HCT116 (cell line): ENCODE measurements at regions not wholly inside any gene's neighbourhood (a gene's known extent, or its start where the extent isn't known, plus 50 kb on each side); places are given as distances from the start of the nearest gene placed in this dataset.

Source experiments
- ATAC-seq: fragments of 200-7000 bp; cut with Tn5 transposase; 2 replicates; pipeline ENCODE4 v1.9.1; 2020; ENCODE audit warnings: mild to moderate bottlenecking, moderate library complexity
- BruUV-seq: library from RNA; stranded (reverse); fragments of 400-500 nt; replicated peaks from 2 replicates; lab custom pipeline; 2021; lab: Mats Ljungman, UMichigan
- CTCF ChIA-PET: fragments of 300-600 bp; sonication (Branson Sonifier 250); formaldehyde crosslinking; loops from one replicate; lab custom pipeline; 2021; ENCODE audit warnings: antibody characterized with exemption; lab: Charles Lee
- POLR2A ChIA-PET: fragments of 300-600, 350-600 bp; sonication (Branson Sonifier 250); formaldehyde crosslinking; loops from one replicate; lab custom pipeline; 2021; ENCODE audit warnings: antibody characterized with exemption; lab: Charles Lee
- RAD21 ChIA-PET, 2 experiments: fragments of 300-600 bp; sonication (Branson Sonifier 250); formaldehyde crosslinking; loops; one replicate each; lab custom pipeline; 2023; ENCODE audit warnings: low total read pairs in 2 of 2; ENCODE audit not compliant: uncharacterized antibody in 2 of 2, unreplicated experiment in 2 of 2, low non-redundant PET in 1 of 2; lab: Charles Lee
- DNase-seq: peaks from one replicate; pipeline ENCODE4 v3.0.0-alpha.2; 2010; ENCODE audit warnings: low read depth, low spot score
- H2AFZ ChIP-seq: fragments of 200-600 bp; shearing (Covaris generic), sonication (generic); 2 replicates; pipeline ENCODE4 v1.6.1; 2017; ENCODE audit warnings: low read depth, mixed run types, mixed read lengths, antibody characterized with exemption, low read length; ENCODE audit not compliant: poor library complexity, severe bottlenecking
- H3K27ac ChIP-seq: 2 replicates; pipeline ENCODE4 v1.5.1; 2012; ENCODE audit warnings: low read depth, low read length
- H3K27me3 ChIP-seq: fragments of 200-600 bp; sonication (generic); 2 replicates; pipeline ENCODE4 v1.6.1; 2016; ENCODE audit warnings: mixed run types, low read length, mixed read lengths; ENCODE audit not compliant: insufficient read depth
- H3K36me3 ChIP-seq, 2 experiments: fragments of 200-500 bp in 1 of 2; fragments of 200-600 bp in 1 of 2; sonication (Bioruptor generic) in 1 of 2; sonication (generic) in 1 of 2; 2 replicates each; pipeline versions ENCODE4 v1.5.1 to v1.6.1; 2014 to 2016; ENCODE audit warnings: low read length in 2 of 2, inconsistent platforms in 1 of 2, mixed read lengths in 1 of 2, mixed run types in 1 of 2; ENCODE audit not compliant: insufficient read depth in 2 of 2, control insufficient read depth in 1 of 2
- H3K4me1 ChIP-seq, 2 experiments: fragments of 200-600 bp in 1 of 2; sonication (generic) in 1 of 2; 2 replicates each; pipeline versions ENCODE4 v1.5.1 to v1.6.1; 2012 to 2017; ENCODE audit warnings: low read length in 2 of 2, inconsistent platforms in 1 of 2, mild to moderate bottlenecking in 1 of 2, mixed read lengths in 1 of 2, mixed run types in 1 of 2, moderate library complexity in 1 of 2; ENCODE audit not compliant: insufficient read depth in 2 of 2, control insufficient read depth in 1 of 2
- H3K4me2 ChIP-seq: fragments of 200-600 bp; sonication (generic); 2 replicates; pipeline ENCODE4 v1.6.1; 2017; ENCODE audit warnings: mixed run types, low read length, mixed read lengths
- H3K4me3 ChIP-seq, 2 experiments: fragments of 200-600 bp in 1 of 2; sonication (generic) in 1 of 2; replicated peaks in 1 of 2; 2 replicates each; pipeline ENCODE4 v1.5.1; 2011 to 2016; ENCODE audit warnings: low read length in 2 of 2, control low read depth in 1 of 2, low read depth in 1 of 2, mild to moderate bottlenecking in 1 of 2, mixed read lengths in 1 of 2, mixed run types in 1 of 2
- H3K79me2 ChIP-seq: fragments of 200-600 bp; sonication (generic); 2 replicates; pipeline ENCODE4 v1.6.1; 2017; ENCODE audit warnings: mild to moderate bottlenecking, mixed run types, low read length, moderate library complexity, mixed read lengths; ENCODE audit not compliant: insufficient read depth
- H3K9ac ChIP-seq: fragments of 200-600 bp; sonication (generic); 2 replicates; pipeline ENCODE4 v1.6.1; 2016; ENCODE audit warnings: low read length, mixed read lengths
- H3K9me2 ChIP-seq: fragments of 200-600 bp; sonication (generic), shearing (Covaris generic); 2 replicates; pipeline ENCODE4 v1.6.1; 2017; ENCODE audit warnings: mixed run types, mild to moderate bottlenecking, moderate library complexity; ENCODE audit not compliant: insufficient read depth
- H3K9me3 ChIP-seq, 2 experiments: fragments of 200-500 bp in 1 of 2; fragments of 200-600 bp in 1 of 2; sonication (Bioruptor generic) in 1 of 2; sonication (generic) in 1 of 2; 2 replicates each; pipeline ENCODE4 v1.6.1; 2014 to 2017; ENCODE audit warnings: low read length in 2 of 2, mixed read lengths in 2 of 2, inconsistent platforms in 1 of 2, low read depth in 1 of 2, mild to moderate bottlenecking in 1 of 2, mixed run types in 1 of 2, moderate library complexity in 1 of 2; ENCODE audit not compliant: control insufficient read depth in 1 of 2, insufficient read depth in 1 of 2
- H4K20me1 ChIP-seq: fragments of 200-600 bp; sonication (generic), shearing (Covaris generic); 2 replicates; pipeline ENCODE4 v1.6.1; 2017; ENCODE audit warnings: mixed run types, mild to moderate bottlenecking, moderate library complexity; ENCODE audit not compliant: insufficient read depth
- ZNF274 ChIP-seq: fragments of 200-500 bp; sonication (Bioruptor generic); IDR thresholded peaks from 2 replicates; pipeline ENCODE4 v1.6.1; 2014; ENCODE audit warnings: mild to moderate bottlenecking, low read depth, low read length, inconsistent platforms
- intact Hi-C: fragments of 100-400 bp; cut with micrococcal nuclease; formaldehyde crosslinking; loops from 2 replicates; pipeline ENCODE4 v1.10.0; 2022
- TF ChIP-seq, protein P1 (sequence below): IDR thresholded peaks from 2 replicates; pipeline ENCODE4 v1.6.1; 2011; ENCODE audit warnings: mild to moderate bottlenecking, low read length, moderate library complexity; ENCODE audit not compliant: insufficient replicate concordance; ENCODE audit errors: extremely low read depth
- TF ChIP-seq, protein P2 (sequence below): IDR thresholded peaks from 2 replicates; pipeline ENCODE4 v1.6.1; 2012; ENCODE audit warnings: low read depth

DNA sequence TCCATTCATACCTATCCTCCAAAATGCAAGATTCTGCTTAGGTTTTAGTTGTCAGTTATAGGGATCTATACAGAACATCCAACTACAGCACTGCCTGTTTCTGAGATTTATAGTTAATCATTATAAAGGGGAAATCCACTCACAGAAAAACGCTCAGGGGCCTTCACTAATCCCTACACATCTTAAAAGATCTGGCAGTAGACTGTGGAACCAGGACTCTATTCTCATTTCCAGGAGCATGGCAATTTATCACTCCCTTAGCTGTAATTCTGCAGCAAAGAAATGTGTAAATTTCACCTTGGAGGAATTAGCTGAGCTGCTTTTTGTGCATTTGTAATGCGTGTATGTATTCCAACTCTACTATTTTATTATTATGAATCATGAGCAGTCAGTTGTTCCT lies 1128.1 kb upstream of the PRR20A start (continued):
- TF ChIP-seq, protein P1, sequence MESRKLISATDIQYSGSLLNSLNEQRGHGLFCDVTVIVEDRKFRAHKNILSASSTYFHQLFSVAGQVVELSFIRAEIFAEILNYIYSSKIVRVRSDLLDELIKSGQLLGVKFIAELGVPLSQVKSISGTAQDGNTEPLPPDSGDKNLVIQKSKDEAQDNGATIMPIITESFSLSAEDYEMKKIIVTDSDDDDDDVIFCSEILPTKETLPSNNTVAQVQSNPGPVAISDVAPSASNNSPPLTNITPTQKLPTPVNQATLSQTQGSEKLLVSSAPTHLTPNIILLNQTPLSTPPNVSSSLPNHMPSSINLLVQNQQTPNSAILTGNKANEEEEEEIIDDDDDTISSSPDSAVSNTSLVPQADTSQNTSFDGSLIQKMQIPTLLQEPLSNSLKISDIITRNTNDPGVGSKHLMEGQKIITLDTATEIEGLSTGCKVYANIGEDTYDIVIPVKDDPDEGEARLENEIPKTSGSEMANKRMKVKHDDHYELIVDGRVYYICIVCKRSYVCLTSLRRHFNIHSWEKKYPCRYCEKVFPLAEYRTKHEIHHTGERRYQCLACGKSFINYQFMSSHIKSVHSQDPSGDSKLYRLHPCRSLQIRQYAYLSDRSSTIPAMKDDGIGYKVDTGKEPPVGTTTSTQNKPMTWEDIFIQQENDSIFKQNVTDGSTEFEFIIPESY = no peak

DNA sequence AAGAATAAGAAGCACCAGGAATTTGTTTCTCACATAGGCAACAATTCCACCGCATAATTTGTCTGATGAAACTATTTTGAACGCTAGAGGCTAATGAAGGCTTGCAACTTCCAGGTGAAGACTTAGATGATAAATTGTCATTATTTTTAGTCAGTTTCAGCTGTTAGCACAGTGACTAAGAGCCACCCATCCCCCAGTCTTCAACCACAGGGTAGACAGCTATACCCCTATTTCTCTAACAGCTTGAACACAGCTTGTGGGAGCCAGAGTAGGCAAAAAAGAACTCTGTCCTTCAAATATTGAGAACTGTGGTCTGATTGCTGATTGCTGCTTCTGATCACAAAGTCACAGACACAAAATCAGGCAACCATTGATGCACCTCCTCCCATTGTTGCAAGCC lies 1124.8 kb upstream of the PRR20A start:
- Histone ChIP-seq H3K4me1 (no peaks in the 10 kb centered on the region), H3K27ac (no peak overlapping the region), H3K36me3 (no peaks in the 10 kb centered on the region), H3K9me3 (peaks cover 16 to 22% of the 10 kb centered on the region in 2 experiments; a peak in 2 of 4 replicates), H3K9me2 (no peaks in the 10 kb centered on the region), H3K9ac (no peak overlapping the region), H2AFZ (no peak overlapping the region), H3K79me2 (no peaks in the 10 kb centered on the region), H3K27me3 (no peaks in the 10 kb centered on the region), H3K4me2 (no peak overlapping the region), H3K4me3 (no peak overlapping the region), H4K20me1 (no peaks in the 10 kb centered on the region)
- BruUV-seq = no TSS peak
- intact Hi-C loops = no loop called here
- ChIA-PET CTCF (no interaction called here), POLR2A (no interaction called here), RAD21 (no interaction called here)
- DNase-seq (no peak), ATAC-seq (no peak)
- TF ChIP-seq ZNF274 = no peak
- TF ChIP-seq, protein P2, sequence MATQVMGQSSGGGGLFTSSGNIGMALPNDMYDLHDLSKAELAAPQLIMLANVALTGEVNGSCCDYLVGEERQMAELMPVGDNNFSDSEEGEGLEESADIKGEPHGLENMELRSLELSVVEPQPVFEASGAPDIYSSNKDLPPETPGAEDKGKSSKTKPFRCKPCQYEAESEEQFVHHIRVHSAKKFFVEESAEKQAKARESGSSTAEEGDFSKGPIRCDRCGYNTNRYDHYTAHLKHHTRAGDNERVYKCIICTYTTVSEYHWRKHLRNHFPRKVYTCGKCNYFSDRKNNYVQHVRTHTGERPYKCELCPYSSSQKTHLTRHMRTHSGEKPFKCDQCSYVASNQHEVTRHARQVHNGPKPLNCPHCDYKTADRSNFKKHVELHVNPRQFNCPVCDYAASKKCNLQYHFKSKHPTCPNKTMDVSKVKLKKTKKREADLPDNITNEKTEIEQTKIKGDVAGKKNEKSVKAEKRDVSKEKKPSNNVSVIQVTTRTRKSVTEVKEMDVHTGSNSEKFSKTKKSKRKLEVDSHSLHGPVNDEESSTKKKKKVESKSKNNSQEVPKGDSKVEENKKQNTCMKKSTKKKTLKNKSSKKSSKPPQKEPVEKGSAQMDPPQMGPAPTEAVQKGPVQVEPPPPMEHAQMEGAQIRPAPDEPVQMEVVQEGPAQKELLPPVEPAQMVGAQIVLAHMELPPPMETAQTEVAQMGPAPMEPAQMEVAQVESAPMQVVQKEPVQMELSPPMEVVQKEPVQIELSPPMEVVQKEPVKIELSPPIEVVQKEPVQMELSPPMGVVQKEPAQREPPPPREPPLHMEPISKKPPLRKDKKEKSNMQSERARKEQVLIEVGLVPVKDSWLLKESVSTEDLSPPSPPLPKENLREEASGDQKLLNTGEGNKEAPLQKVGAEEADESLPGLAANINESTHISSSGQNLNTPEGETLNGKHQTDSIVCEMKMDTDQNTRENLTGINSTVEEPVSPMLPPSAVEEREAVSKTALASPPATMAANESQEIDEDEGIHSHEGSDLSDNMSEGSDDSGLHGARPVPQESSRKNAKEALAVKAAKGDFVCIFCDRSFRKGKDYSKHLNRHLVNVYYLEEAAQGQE = no peak
